Karpas-422 (cell line): ENCODE measurements at regions not wholly inside any gene's neighbourhood (a gene's known extent, or its start where the extent isn't known, plus 50 kb on each side); places are given as distances from the start of the nearest gene placed in this dataset.

Experiments used
- DNase-seq: peaks from one replicate; pipeline ENCODE4 v3.0.0-alpha.2; 2015
- H2AFZ ChIP-seq: fragments of 200-600 bp; sonication (generic); 2 replicates; pipeline ENCODE4 v1.6.1; 2014; ENCODE audit warnings: antibody characterized with exemption, low read length, mixed read lengths
- H3K27ac ChIP-seq: fragments of 200-600 bp; sonication (generic); 2 replicates; pipeline ENCODE4 v1.5.1; 2014; ENCODE audit warnings: mild to moderate bottlenecking, low read length, moderate library complexity
- H3K27me3 ChIP-seq: fragments of 200-600 bp; sonication (generic); 2 replicates; pipeline ENCODE4 v1.6.1; 2014; ENCODE audit warnings: low read length, mixed read lengths
- H3K36me3 ChIP-seq: fragments of 200-600 bp; sonication (generic); 2 replicates; pipeline ENCODE4 v1.6.1; 2014; ENCODE audit warnings: low read length, mixed read lengths; ENCODE audit not compliant: insufficient read depth
- H3K4me1 ChIP-seq: fragments of 200-600 bp; sonication (generic); 2 replicates; pipeline ENCODE4 v1.6.1; 2014; ENCODE audit warnings: mild to moderate bottlenecking, low read length, mixed read lengths
- H3K4me2 ChIP-seq: fragments of 200-600 bp; sonication (generic); 2 replicates; pipeline ENCODE4 v1.6.1; 2014; ENCODE audit warnings: low read length, low read depth, mild to moderate bottlenecking; ENCODE audit not compliant: poor library complexity, severe bottlenecking
- H3K4me3 ChIP-seq: fragments of 200-600 bp; sonication (generic); 2 replicates; pipeline ENCODE4 v1.5.1; 2014; ENCODE audit warnings: mild to moderate bottlenecking, antibody characterized with exemption, low read length, mixed read lengths
- H3K79me2 ChIP-seq: fragments of 200-600 bp; sonication (generic); 2 replicates; pipeline ENCODE4 v1.6.1; 2014; ENCODE audit warnings: mild to moderate bottlenecking, low read length, mixed read lengths
- H3K9ac ChIP-seq: fragments of 200-600 bp; sonication (generic); 2 replicates; pipeline ENCODE4 v1.6.0; 2014; ENCODE audit warnings: low read length
- H3K9me2 ChIP-seq: fragments of 200-600 bp; sonication (generic), shearing (Covaris generic); replicated peaks from 2 replicates; pipeline ENCODE4 v1.6.0; 2014; ENCODE audit warnings: mild to moderate bottlenecking, low read length, moderate library complexity; ENCODE audit not compliant: insufficient read depth
- H3K9me3 ChIP-seq: fragments of 300-700, 200-600 bp; sonication (generic); 2 replicates; pipeline ENCODE4 v1.6.1; 2014; ENCODE audit warnings: low read length, mixed read lengths
- H4K20me1 ChIP-seq: fragments of 200-600 bp; sonication (generic); 2 replicates; pipeline ENCODE4 v1.6.1; 2014; ENCODE audit warnings: mild to moderate bottlenecking, antibody characterized with exemption, low read length, low read depth; ENCODE audit not compliant: insufficient read depth

DNA sequence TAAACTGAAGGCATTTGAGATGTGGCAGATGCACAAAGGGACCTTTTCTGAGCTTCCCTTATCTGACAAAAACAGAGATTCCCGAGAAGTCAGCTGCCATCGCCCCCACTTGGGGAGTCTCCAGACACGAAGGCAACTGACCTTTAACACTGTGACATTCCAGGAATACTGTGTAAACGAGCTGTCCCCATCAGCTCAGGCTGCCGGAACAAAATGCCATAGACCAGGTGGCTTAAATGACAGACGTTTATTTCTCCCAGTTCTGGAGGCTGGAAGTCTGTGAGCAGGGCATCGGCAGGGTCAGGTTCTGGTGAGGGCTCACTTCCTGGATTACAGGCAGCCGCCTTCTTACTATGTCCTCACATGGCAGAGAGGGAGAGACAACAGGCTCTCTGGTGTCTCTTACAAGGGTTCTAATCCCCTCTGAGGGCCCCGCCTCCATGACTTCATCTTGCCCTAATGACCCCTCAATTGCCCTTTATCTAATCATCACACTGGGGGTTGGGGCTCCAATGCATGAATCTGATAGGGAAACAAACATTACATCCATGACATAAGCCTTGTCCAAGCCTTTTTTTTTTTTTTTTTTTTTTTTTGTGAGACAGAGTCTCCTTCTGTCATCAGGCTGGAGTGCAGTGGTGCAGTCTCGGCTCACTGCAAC is 178.5 kb upstream of the RPL38 start:
- DNase-seq = no peak
- no peak overlapping the region for H3K27ac ChIP-seq
- H2AFZ ChIP-seq = no peak overlapping the region
- no peaks in the 10 kb centered on the region for H3K79me2 ChIP-seq
- H3K4me1 ChIP-seq = no peaks in the 10 kb centered on the region
- H3K9ac ChIP-seq = no peak overlapping the region
- no peaks in the 10 kb centered on the region for H3K27me3 ChIP-seq
- no peak overlapping the region for H3K4me2 ChIP-seq
- no peak overlapping the region for H3K4me3 ChIP-seq
- no peaks in the 10 kb centered on the region for H3K9me3 ChIP-seq
- H3K36me3 ChIP-seq = no peaks in the 10 kb centered on the region
- no peaks in the 10 kb centered on the region for H4K20me1 ChIP-seq
- H3K9me2 ChIP-seq = no peaks in the 10 kb centered on the region

- Histone ChIP-seq H3K9ac (no peak overlapping the region), H3K4me3 (no peak overlapping the region), H3K27me3 (no peaks in the 10 kb centered on the region), H3K4me1 (no peaks in the 10 kb centered on the region), H4K20me1 (no peaks in the 10 kb centered on the region), H3K27ac (no peak overlapping the region), H3K9me2 (no peaks in the 10 kb centered on the region), H2AFZ (no peak overlapping the region), H3K9me3 (no peaks in the 10 kb centered on the region), H3K36me3 (no peaks in the 10 kb centered on the region), H3K79me2 (no peaks in the 10 kb centered on the region), H3K4me2 (no peak overlapping the region)
- no peak for DNase-seq
These were observed 176.0 kb upstream of the RPL38 start for GRCh38 chr17:74027444-74027843.

DNA sequence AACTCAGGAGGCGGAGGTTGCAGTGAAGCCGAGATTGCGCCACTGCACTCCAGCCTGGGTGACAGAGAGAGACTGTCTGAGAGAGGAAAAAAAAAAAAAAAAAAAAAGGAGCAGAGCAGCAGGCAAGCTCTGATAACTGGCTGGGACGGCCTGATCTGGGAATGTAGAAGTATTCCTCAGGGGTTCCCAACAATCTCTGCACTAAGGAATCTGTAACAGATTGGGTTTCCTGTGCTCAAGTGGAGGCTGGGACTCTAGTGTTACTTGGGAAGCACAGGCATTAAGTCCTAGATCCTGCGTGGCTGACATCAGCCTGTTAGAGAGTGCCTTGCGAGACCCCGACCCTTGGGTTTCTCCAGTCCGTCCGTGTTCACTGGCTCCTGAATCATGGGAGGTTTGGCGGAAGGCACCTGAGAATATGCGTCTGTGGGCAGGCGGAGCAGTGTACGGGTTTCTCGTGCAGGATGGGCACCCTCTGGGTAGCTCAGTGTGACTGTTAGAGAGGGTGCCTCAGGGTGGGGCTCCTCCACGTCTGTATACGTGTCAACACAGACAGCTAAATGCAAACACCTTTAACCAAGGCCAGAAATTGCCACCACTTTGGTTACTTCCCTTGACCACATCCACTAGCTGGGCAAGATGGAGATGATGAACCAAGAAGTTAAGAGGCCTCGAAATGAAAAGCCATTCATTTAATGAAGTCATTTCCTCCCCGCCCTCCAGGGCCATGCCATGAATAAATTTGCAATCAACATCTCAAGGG is 174.9 kb upstream of the RPL38 start:
- Histone ChIP-seq H3K4me3 (no peak overlapping the region), H2AFZ (no peak overlapping the region), H3K27ac (no peak overlapping the region), H3K9ac (no peak overlapping the region), H3K36me3 (no peaks in the 10 kb centered on the region), H3K4me2 (no peak overlapping the region), H3K79me2 (no peaks in the 10 kb centered on the region), H3K27me3 (no peaks in the 10 kb centered on the region), H3K9me2 (no peaks in the 10 kb centered on the region), H3K9me3 (no peaks in the 10 kb centered on the region), H3K4me1 (no peaks in the 10 kb centered on the region), H4K20me1 (no peaks in the 10 kb centered on the region)
- DNase-seq = no peak

- Histone ChIP-seq H3K4me2 (no peak overlapping the region), H3K79me2 (no peaks in the 10 kb centered on the region), H3K4me3 (no peak overlapping the region), H4K20me1 (no peaks in the 10 kb centered on the region), H3K9ac (no peak overlapping the region), H3K36me3 (no peaks in the 10 kb centered on the region), H3K27me3 (no peaks in the 10 kb centered on the region), H3K4me1 (no peaks in the 10 kb centered on the region), H3K9me2 (no peaks in the 10 kb centered on the region), H3K27ac (no peak overlapping the region), H2AFZ (no peak overlapping the region), H3K9me3 (no peaks in the 10 kb centered on the region)
- no peak for DNase-seq
These were observed 172.0 kb upstream of the RPL38 start for GRCh38 chr17:74031316-74032090.

DNA sequence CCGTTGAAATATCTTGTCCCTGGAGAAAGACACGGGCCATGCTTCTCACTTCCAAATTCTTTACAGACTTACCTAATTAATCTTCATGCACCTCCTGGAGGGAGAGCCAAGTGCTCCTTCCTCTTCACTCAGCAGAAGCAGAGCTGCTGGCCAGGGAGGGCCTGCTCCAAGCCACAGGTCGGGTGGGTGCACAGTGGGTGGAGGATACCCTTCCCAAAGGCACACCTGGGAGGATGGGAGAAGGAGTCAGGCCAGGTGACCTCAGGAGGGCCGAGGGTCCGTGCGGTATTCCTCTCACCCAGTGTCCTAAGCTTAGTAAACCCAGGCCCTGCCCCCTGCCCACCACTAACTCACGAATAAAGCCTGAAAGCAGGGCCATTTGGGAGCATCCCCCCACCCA is 171.3 kb upstream of the RPL38 start:
- H4K20me1 ChIP-seq = no peaks in the 10 kb centered on the region
- H3K27me3 ChIP-seq = no peaks in the 10 kb centered on the region
- no peak overlapping the region for H3K4me3 ChIP-seq
- no peaks in the 10 kb centered on the region for H3K9me2 ChIP-seq
- H3K9me3 ChIP-seq = no peaks in the 10 kb centered on the region
- H3K4me2 ChIP-seq = no peak overlapping the region
- H3K27ac ChIP-seq = no peak overlapping the region
- no peak for DNase-seq
- no peaks in the 10 kb centered on the region for H3K4me1 ChIP-seq
- H3K36me3 ChIP-seq = no peaks in the 10 kb centered on the region
- no peak overlapping the region for H2AFZ ChIP-seq
- H3K79me2 ChIP-seq = no peaks in the 10 kb centered on the region
- no peak overlapping the region for H3K9ac ChIP-seq

GRCh38 chr17:74037320-74037719 is 166.2 kb upstream of the RPL38 start:
- no peaks in the 10 kb centered on the region for H3K79me2 ChIP-seq
- no peaks in the 10 kb centered on the region for H3K9me2 ChIP-seq
- no peak overlapping the region for H3K27ac ChIP-seq
- no peaks in the 10 kb centered on the region for H3K27me3 ChIP-seq
- no peak overlapping the region for H3K4me2 ChIP-seq
- H3K4me1 ChIP-seq = no peaks in the 10 kb centered on the region
- no peak for DNase-seq
- no peak overlapping the region for H2AFZ ChIP-seq
- no peak overlapping the region for H3K9ac ChIP-seq
- no peaks in the 10 kb centered on the region for H4K20me1 ChIP-seq
- H3K9me3 ChIP-seq = no peaks in the 10 kb centered on the region
- no peak overlapping the region for H3K4me3 ChIP-seq
- no peaks in the 10 kb centered on the region for H3K36me3 ChIP-seq

GRCh38 chr17:74040291-74040690 is 163.2 kb upstream of the RPL38 start:
- H3K9ac ChIP-seq = no peak overlapping the region
- no peaks in the 10 kb centered on the region for H3K9me3 ChIP-seq
- no peak overlapping the region for H2AFZ ChIP-seq
- H4K20me1 ChIP-seq = no peaks in the 10 kb centered on the region
- no peaks in the 10 kb centered on the region for H3K27me3 ChIP-seq
- H3K4me2 ChIP-seq = no peak overlapping the region
- no peak for DNase-seq
- peaks cover 3% of the 10 kb centered on the region for H3K4me1 ChIP-seq
- no peak overlapping the region for H3K4me3 ChIP-seq
- H3K79me2 ChIP-seq = no peaks in the 10 kb centered on the region
- no peaks in the 10 kb centered on the region for H3K9me2 ChIP-seq
- no peaks in the 10 kb centered on the region for H3K36me3 ChIP-seq
- no peak overlapping the region for H3K27ac ChIP-seq

DNA sequence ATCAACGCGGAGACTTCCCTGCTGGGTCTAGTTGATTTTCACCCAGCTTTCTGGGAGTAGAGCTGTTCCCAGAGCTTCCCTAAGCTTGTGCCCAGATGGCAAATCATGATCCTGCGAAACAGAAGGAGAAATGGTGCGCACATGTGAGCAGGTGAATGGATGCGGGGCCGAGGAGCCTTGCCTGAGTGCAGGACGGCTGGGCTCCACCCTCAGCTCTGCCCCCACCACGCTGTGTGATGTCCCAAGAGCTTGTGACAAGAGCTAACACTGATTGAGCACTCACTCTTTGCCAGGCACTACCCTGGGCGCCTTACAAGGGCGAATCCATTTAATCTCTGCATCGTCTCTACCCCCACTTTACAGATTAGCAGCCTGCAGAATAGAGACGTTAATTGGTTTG is 162.7 kb upstream of the RPL38 start:
- Histone ChIP-seq H3K9me2 (no peaks in the 10 kb centered on the region), H3K27me3 (no peaks in the 10 kb centered on the region), H3K4me3 (no peak overlapping the region), H3K9ac (no peak overlapping the region), H4K20me1 (no peaks in the 10 kb centered on the region), H3K4me1 (peaks cover 7% of the 10 kb centered on the region), H3K27ac (no peak overlapping the region), H2AFZ (no peak overlapping the region), H3K79me2 (no peaks in the 10 kb centered on the region), H3K36me3 (no peaks in the 10 kb centered on the region), H3K9me3 (no peaks in the 10 kb centered on the region), H3K4me2 (no peak overlapping the region)
- no peak for DNase-seq
